GM19372 (cell line): ENCODE measurements at regions not wholly inside any gene's neighbourhood (a gene's known extent, or its start where the extent isn't known, plus 50 kb on each side); places are given as distances from the start of the nearest gene placed in this dataset.

Experiments used
- ATAC-seq: cut with Tn5 transposase; IDR thresholded peaks from one replicate; pipeline ENCODE4 v1.9.1; 2021; ENCODE audit warnings: mild to moderate bottlenecking, low read depth, moderate library complexity; ENCODE audit not compliant: unreplicated experiment

DNA sequence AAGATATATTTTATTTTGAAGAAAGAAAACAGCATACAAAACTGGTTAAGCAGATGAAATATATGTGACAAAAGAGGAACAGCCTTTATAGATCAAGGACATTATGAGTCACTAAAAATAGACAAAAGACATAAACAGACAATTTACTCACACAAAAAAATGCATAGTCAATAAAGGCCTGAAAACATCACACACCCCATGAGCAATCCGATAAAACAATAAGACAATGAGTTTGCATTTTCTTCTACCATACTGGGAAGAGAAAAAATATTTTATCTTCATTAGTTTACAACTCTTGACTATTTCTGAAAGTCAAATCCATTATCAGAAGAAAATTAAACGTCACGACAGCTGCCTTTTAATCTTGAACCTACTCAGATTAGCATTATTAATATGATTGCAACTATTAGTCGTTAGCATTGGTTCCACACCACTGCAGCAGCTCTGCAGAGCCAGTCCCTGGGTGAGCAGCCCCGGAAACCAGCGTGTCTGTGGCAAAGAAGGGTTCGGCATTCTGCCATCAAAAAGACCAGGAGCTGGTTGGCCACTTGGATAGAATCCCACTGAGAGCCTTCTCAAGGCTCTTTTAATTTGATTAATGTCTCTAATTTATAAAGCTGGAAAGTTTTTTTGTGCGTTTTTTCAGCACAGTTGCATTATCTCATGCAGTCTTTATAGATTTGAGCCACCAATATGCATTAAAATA lies 305.4 kb upstream of the SHH start:
- ATAC-seq = no peak

DNA sequence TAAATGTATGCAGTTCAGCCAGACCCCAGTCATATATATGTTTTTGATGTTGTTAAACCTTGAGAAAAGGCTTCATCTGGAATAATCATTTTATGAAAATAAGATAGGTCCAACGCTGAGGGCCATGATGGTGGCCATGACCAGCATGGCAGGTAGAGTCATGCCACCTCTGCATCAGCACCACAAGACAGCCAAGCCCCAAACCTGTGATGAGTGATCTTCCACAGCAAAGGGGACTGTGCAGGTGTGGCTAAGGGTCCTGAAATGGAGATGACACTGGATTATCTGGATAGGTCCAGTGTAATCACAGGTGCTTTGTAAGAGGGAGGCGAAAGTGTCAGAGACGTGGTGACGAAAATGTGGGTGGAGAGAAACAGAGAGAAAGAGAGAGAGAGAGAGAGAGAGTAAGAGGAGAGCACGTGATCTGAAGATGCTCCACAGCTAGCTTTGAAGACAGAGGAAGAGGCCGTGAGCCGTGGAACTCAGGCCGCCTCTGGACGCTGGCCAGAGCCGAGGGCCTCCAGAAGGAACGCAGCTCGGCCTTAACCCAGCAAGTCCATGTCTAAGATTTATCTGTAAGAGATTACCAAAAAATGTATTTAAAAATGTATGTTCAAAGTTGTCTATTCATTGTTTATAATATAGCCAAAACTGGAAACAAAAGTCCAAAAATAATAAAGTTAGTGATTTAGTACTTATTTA lies 304.4 kb upstream of the SHH start:
- no peak for ATAC-seq

DNA sequence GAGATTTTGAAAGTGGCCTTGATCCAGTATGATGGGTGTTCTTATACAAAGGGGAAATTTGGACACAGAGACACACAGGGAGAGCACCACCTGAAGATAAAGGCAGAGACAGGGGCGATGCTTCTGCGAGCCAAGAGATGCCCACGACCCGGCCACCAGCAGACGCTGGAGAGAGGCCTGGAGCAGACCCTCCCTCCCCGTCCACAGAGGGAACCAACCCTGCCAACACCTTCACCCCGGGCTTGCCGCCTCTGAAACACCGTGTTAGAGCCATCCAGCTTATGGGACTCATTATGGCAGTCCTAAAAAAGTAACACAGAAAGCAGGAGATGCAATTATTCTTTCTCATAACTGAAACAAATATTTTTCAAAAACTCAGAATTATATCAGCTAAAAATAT lies 303.3 kb upstream of the SHH start:
- no peak for ATAC-seq

DNA sequence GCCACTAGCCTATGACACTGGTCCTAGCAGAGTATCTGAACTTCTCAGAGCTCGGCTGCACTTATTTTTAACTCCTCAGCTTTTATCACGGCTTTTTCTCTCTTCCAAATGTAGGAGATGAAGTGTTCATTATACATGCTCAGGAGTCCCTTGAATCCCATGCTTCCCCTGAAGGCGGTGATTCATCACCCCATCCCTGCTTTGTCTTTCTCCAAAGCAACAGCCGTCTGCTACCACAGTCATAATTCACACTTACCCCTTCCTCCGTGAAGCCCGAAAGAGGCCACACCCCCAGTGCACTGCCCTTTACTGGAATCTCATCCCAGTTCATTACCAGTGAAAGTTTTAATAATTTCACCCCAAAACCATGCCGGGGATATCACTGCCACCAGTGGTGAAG lies 301.5 kb upstream of the SHH start:
- ATAC-seq = no peak

DNA sequence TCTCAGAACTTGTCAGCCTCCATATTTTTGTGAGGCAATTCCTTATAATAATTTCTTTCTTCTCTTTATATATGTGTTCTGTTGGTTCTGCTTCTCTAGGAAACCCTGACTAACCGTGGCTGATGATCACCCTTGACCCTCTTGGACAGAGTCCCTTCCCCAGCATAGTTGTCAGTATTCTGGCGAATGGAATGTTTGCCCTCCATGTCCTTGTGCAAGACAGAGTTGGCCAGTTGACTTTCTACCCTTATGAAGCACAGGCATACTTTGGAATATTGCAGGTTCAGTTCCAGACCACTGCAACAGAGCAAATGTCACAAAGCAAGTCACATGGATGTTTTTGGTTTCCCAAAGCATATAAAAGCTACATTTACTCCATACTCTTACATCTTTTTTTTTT lies 297.7 kb upstream of the SHH start:
- ATAC-seq = no peak

DNA sequence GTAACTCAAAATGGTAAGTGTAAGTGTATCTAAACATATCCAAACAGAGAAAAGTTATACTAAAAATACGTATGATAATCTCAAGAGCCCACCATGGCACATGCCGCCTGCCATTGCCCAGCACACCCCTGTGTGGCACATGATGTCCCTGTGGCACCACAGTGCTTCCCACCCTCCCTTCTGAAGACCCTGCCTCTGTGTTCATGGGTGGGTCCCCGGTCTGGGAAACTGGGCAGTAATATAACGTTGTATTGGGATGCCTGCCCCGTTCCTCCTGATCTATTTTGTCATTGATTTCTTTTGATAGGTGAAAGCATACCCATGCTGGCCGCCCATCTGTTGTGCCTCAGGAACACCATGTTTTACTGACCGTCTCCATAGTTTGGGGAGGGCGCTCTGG lies 296.8 kb upstream of the SHH start:
- no peak for ATAC-seq

DNA sequence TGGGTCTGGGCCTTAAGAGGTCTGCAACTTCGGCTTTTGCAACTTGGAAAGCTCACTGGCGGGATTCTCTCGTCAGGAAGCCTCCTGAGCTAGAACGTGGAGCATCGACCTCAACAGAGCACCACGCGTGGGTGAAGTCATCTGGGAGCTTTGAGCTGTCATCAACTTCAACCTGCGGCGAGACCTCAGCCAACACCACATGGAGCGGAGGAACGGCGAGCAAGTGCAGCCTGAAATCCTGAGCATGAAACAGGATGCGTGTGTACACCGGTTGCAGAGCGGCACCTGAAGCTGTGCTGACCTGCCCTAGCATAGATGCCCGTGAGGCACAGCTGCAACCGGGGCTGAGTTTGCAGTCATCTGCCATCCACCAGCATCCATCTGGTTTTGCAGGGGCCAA lies 295.7 kb upstream of the SHH start:
- ATAC-seq = no peak

DNA sequence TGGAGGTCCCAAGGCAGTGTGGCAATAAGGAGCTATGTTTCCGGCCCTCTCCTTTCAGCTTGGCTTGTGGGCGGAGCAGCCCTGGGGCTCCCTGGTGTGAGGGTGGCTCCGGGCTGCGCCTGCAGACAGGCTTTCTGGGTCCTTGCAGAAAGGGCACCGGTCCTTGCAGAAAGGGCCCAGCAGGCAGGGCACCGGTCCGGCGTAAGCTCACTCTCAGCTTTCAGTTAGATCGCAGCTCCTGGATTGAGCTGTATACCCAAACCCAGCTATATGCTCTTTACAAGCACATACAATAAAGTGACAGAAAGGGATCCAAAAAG lies 293.8 kb upstream of the SHH start:
- no peak for ATAC-seq

DNA sequence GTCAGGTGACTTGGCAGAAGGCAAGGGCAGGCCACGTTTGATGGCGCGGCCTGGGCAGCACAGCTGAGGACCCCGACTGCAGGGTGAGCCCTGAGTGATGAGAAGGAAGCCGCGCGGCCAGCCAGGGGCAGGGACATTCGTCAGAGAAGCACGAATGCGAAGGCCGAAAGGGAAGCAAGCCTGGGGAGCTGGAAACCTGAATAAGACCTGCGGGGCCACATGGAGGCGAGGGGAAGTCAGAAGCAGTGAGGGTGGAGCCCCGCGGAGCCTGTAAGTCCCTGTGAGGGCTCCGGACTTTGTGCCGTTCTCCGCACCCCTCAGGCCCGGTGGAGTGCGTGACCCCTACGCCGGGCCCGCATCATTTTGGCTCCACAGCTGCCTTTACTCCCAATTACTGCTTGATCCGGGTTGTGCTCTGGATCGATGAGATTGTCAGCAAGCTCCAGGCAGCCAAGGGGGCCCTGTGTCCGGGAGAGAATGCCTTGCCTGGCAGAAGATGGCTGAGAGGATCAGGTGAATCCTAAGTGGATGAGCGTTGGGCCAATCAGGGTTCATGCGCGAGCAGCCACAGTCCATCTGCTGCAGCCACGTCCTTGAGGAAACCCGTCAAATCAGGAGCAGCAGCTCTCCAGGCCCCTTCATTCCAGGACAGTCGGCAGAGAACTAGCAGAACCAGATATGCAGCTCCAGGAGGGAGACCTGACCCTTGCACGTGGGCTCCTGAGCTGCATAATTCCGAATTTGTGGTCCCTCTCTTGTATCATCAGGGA lies 293.3 kb upstream of the SHH start:
- no peak for ATAC-seq

DNA sequence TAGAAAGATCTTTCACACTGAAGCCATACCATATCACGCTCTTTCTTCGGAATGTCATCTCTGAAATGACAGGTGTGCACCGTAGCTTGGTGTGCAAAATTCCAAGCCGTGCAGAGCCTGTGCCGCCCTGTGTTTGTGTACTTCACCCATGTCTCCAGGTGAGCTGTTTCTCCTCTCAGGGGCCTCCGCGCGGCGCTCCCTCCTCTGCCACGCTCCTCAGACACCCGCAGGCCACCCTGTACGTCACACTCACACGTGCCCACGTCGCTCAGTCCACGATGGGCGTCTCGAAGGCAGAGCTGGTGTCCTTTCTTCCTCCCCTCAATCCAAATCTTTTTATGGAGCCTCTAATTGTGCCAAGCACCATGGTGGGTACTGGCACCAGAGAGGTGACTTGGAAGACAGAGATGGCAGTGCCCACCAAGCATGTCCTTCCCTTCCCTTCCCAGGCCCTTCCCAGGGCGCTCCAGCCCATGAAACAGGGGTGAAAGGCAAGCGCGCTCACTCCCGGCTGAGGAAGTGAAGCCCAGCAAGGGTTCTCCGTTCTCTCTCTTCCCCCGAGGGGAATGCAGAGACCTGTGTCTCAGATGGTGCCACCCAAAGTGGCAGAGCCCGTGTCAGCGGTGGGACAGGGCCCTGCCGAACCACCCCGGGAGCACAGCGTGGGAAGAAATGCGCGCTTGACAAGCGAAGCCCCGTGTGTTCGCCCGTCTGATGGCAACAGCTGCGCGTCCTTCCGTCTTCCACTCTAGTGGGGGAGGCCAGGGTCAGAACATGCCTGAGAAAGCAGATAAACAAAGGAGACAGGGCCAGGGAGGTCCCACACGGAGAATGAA lies 292.5 kb upstream of the SHH start:
- no peak for ATAC-seq

DNA sequence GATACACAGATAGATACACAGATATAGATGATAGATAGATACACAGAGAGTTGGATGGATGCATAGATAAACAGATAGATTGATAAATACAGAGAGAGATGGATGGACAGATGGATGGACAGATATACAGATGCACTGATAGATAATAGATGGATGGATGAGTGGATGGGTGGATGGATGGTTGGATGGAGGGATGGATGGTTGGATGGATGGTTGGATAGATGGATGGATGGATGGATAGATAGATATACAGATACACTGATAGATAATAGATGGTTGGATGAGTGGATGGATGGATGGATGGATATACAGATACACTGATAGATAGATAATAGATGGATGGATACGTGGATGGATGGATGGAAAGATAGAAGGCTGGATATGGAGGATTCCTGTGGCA lies 290.0 kb upstream of the SHH start:
- ATAC-seq = no peak

DNA sequence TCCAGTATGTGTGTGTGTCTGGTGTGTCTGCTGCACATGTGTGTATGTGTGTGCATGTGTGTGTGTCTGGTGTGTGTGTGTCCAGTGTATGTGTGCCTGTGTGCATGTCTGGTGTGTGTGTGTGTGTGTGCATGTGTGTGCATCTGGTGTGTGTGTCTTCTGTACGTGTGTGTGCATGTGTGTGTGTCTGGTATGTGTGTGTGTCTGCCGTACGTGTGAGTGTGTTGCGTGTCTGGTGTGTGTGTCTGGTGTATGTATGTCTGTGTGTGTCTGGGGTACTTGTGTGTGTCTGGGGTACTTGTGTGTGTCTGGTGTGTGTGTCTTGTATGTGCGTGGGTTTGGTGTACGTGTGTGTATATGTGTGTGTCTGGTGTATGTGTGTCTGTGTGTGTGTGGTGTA lies 289.1 kb upstream of the SHH start:
- ATAC-seq = no peak

DNA sequence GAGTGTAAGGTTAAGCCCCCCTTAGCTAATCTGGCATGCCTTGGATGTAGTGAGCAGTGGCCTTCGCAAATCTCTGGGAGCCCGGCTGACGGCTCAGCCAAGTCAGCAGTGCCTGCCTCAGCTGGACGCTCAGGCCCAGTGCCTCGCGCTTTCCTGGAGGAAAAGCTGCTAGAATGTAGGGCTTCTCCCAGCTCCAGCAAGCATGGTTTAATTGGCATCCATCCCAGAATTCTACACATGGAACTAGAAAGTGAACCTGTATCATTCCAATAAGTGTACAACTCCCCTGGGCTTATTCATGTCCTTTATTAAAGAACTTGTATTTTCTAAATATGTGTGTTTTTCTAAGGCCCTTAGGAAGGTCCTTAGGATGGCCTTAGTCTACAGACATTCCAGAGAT lies 287.8 kb upstream of the SHH start:
- no peak for ATAC-seq

DNA sequence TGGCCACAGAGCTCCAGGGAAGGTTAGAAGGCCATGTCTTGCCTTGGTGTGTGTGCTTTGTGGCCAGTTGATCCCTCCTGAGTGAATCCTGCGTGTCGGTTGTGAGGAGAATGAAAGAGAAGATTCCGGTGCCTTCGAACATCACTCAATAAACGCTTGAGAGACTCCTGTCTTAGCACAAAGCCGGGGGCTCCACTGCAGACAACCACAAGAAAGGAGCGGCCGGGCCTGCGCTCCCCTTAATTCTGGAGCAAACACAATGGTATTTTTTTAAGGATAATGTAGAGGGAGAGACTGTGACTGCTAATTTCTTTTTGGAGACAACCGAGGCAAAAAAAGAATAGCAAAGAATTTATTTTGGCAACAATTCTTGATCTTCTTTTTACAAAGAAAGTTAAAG lies 286.8 kb upstream of the SHH start:
- no peak for ATAC-seq

DNA sequence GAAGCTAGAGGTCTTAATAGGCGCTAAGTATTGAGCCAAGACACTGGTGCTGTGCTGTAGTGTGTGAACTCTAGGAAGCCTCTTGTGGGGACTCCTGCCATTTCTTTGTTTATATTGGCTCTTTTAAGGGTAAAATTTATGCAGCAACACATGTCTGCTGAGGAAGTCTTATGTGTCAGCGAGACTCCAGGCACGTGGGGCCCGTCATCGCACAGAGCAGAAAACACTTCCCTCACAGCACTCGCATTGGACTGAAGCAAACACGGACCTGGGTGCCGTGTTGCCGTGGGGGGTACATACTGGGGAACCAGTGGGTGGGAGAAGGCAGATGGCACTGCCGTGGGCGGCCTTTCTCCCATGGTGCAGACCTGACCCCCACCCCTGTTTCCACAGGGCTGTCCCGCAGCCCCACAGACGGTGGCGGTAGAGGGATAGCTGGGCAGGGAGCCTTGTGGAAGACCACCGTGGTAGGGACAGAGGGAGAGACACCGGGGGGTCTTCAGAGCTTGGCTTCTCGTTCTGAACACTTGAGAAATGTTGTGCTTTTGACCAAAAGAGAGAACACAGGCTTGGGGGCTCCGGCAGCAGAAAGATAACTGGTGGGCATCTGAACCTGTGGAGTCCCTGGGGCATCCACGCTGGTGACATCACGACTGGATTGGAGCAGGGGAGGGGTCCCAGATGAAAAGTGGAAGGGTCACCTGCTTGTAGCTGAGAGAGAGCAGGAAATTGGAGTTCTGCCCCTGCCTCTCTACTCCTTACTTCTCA lies 284.7 kb upstream of the SHH start:
- ATAC-seq = no peak

DNA sequence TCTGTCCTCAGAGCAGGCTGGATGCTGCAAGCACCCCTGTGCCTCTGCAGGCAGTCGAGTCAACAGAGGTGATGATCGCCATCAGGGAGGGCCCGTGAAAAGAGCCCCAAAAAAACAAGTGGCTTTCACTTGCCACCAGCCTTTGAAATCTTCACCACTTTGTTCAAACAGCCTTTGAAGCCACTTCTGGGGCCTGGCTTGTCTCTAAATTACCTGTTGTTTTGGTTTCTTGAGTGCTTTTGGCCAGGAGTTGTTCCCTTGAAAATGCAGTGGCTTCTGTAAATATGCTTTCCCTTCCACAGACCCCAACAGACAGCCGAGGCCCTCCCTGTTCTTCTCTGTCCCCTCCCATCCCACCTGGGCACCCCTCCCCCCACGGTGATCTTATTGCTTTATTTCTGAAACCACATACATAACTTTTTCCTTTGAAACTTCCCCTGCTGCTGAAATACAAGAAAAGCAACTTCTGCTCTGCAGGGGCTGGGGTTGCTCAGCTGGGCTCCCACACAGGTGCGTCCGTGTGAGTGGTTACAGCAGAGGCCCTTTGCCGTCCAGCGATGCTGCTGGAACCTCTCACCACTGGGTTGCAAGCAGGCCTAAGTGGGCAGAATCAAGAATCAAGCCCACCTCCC lies 283.8 kb upstream of the SHH start:
- no peak for ATAC-seq

DNA sequence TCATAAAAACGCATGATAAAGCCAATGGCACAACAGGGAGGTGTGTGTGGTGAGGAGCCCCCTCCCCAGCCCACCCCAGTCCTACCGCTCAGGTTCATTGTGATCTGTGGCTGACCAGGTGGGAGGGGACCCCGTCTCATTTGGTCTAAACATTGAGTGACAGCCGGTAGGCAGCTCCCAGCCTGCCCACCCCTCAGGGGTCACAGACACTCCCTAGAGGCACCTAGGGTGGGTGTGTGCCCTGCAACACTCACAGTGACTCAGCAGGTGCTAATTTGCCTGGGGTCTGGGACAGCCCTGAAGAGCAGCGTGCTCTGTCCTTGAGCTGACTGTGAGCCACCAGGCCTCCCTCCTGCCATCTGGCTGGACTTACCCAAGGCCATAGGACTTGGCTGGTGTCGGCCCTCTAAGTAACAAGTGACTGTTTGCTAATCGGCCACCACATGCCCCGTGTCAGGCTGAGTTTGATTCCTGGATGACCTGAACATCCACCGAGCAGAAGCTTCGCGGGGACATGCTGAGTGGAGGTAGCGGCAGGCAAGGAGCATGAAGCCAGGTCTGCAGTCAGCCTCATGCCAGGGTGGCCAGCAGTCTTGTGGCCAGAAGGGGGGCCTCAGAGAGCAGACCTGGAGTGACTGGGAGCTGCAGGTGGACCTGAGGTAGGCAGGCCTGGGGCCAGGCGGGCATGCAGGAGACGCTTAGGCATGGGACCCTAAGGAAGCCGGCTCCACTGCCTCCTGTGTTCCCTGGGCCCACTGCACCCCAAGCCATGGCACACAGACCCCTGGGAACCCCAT lies 282.3 kb upstream of the SHH start:
- ATAC-seq = no peak

DNA sequence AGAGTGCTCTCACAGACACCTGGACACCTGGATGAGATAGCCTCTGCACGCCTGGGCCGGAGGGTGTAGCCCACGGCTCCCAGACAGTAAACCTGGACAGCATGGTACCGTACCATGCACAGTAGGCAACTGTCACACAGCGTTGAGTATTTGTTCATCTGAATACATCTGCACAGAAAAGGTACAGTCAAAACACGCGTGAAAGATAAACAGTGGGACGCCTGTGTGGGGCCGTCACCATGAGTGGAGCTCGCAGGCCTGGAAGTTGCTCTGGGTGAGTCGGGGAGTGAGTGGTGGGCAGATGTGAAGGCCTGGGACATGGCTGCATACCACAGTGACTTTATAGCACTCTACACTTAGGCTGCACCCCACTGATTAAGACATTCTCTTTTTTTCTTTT lies 280.0 kb upstream of the SHH start:
- ATAC-seq = no peak

DNA sequence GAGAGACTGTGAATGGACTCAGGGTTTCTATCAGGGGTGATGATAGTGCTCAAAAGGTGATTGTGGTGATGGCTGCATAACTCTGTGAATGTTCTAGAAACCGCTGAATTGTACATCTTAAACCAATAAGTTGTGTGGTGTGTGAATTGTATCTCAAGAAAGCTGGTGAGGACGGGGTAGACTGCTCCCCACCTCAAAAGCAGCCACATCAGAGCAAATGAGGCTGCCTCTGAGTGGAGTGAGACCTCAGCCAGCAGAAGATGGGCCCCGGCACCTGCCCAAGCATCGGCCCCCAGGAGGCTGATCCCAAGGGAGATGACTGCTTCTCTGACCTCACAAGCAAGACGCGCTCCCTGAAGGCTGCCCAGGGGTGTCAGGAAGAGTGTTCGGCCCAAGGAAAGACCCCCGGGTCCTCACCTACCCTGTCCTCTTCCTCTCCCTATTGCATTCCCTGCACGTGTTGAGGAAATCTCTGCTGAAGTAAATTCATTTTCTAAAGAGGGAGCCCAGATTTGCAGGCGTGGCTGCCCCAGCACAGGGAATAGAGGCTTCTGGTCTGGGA lies 279.3 kb upstream of the SHH start:
- no peak for ATAC-seq
